ENCODE measurements at regions not wholly inside any gene's neighbourhood (a gene's known extent, or its start where the extent isn't known, plus 50 kb on each side); places are given as distances from the start of the nearest gene placed in this dataset.

DNA sequence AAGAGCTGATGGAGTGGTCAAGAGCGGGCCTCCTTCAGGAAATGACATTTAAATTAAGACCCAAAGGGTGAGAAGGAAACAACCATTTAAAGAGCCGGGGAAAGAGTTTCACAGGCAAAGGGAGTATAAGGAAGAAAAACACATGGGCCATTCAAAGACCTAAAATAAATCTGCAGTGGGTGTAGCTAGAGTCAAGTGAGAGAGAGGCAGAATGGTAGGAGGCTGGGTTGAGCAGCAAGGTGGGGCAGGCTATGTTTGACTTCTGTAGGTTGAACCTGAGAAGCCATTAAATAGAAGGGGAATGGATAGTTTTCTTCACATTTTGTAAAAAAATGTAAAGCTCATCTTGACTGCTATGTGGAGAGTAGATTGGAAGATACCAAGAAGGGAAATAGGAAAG is 183.8 kb downstream of the LACC1 start:
- DNase-seq (ENCODE audit: insufficient read length, low spot score) (no peak), FAIRE-seq (no peak)
- TF ChIP-seq POLR2A (IDR thresholded peaks at IDR 0.05; ENCODE audit: low read depth, low read length) (no peak), SPI1 (IDR thresholded peaks at IDR 0.05; ENCODE audit: low read depth, low read length) (no peak), TAF1 (IDR thresholded peaks at IDR 0.05; ENCODE audit: low read depth, low read length) (no peak), PAX5 (IDR thresholded peaks at IDR 0.05; ENCODE audit: insufficient read depth, low read length, severe bottlenecking) (no peak), POLR2AphosphoS5 (IDR thresholded peaks at IDR 0.05; ENCODE audit: low read depth, low read length) (no peak), POU2F2 (IDR thresholded peaks at IDR 0.05; ENCODE audit: low read depth, low read length) (no peak)

DNA sequence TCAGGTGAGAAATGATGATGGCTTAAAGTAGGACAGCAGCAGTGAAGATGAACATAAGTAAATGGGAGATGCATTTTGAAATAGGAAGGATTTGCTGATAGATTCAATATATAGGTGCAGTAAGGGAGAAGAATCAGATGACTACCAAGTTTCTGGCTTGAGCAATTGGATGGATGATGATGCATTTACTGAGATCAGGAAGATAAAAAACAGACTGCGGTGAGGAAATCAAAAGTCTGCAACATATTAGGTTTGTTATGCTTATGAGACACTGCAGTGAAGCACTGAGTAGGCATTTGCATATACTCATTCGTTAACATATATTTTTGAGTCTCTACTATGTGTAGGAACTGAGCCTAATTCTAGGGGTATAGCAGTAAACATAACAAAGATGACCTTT is 184.2 kb downstream of the LACC1 start:
- FAIRE-seq (no peak), DNase-seq (ENCODE audit: insufficient read length, low spot score) (no peak)
- TF ChIP-seq SPI1 (IDR thresholded peaks at IDR 0.05; ENCODE audit: low read depth, low read length): no peak
- no peak for TF ChIP-seq POLR2AphosphoS5 (IDR thresholded peaks at IDR 0.05; ENCODE audit: low read depth, low read length)
- TF ChIP-seq POLR2A (IDR thresholded peaks at IDR 0.05; ENCODE audit: low read depth, low read length): no peak
- TF ChIP-seq POU2F2 (IDR thresholded peaks at IDR 0.05; ENCODE audit: low read depth, low read length): no peak
- TF ChIP-seq TAF1 (IDR thresholded peaks at IDR 0.05; ENCODE audit: low read depth, low read length): no peak
- no peak for TF ChIP-seq PAX5 (IDR thresholded peaks at IDR 0.05; ENCODE audit: insufficient read depth, low read length, severe bottlenecking)

DNA sequence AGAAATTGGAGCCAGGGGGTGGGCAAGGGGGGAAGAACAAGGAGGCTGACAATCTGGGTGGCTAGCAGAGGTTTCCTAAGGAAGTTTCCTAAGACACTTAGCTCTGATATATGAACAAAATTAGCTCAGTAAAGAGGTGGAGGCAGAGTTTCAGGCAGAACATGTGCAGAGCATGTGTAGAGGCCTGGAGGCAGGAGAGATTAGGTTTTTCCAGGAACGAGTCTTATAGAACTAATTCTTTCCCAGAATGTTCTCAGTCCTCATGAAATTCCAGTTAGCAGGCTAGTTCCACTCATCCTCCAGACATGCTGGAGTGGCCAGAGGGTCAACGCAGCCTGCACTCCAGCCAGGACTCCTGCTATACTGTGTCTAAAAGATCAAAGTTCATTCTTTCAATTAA is 184.7 kb downstream of the LACC1 start:
- no peak for DNase-seq (ENCODE audit: insufficient read length, low spot score)
- TF ChIP-seq TAF1 (IDR thresholded peaks at IDR 0.05; ENCODE audit: low read depth, low read length): no peak
- no peak for TF ChIP-seq POLR2AphosphoS5 (IDR thresholded peaks at IDR 0.05; ENCODE audit: low read depth, low read length)
- no peak for TF ChIP-seq PAX5 (IDR thresholded peaks at IDR 0.05; ENCODE audit: insufficient read depth, low read length, severe bottlenecking)
- no peak for TF ChIP-seq POU2F2 (IDR thresholded peaks at IDR 0.05; ENCODE audit: low read depth, low read length)
- TF ChIP-seq SPI1 (IDR thresholded peaks at IDR 0.05; ENCODE audit: low read depth, low read length): no peak
- no peak for TF ChIP-seq POLR2A (IDR thresholded peaks at IDR 0.05; ENCODE audit: low read depth, low read length)
- FAIRE-seq: no peak

DNA sequence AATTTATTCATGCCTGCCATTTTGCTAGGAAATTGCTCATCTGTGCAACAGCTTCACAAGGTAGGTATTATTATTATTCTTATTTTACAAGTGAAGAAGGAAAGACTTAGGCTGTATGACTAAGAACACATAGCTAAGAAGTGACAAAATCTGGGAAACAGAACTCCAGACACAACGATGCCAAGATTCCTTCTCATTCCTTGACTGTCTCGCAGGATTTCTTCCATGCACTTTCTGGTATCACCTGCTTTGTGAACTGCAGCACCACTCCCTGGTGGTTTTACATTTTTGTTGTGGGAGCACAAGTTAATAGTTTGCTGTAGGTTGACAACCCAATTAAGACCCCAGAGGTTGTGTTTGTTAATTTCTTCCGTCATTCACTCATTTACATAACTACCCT is 188.5 kb downstream of the LACC1 start:
- TF ChIP-seq TAF1 (IDR thresholded peaks at IDR 0.05; ENCODE audit: low read depth, low read length): no peak
- TF ChIP-seq SPI1 (IDR thresholded peaks at IDR 0.05; ENCODE audit: low read depth, low read length): no peak
- no peak for TF ChIP-seq POLR2AphosphoS5 (IDR thresholded peaks at IDR 0.05; ENCODE audit: low read depth, low read length)
- TF ChIP-seq POLR2A (IDR thresholded peaks at IDR 0.05; ENCODE audit: low read depth, low read length): no peak
- TF ChIP-seq POU2F2 (IDR thresholded peaks at IDR 0.05; ENCODE audit: low read depth, low read length): no peak
- no peak for TF ChIP-seq PAX5 (IDR thresholded peaks at IDR 0.05; ENCODE audit: insufficient read depth, low read length, severe bottlenecking)
- no peak for FAIRE-seq
- DNase-seq (ENCODE audit: insufficient read length, low spot score): no peak

DNA sequence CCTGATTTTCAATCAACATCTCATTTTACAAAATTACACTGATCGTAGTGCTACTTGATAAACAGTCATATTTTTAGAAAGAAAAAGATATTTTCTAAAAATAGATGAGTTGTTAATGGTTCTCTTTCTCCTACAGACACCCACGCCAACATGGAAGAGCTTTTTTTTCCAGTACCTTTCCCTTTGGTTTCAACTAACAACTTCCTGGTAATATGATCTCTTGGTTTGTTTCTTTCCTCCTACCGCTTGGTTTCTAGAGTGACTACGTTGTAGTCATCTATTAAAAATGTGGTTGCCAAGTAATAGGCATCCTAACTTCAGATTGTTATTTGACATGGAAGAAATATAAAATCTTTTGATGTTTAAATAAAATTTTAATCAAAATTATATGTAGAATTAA is 189.0 kb downstream of the LACC1 start:
- FAIRE-seq (no peak), DNase-seq (ENCODE audit: insufficient read length, low spot score) (no peak)
- TF ChIP-seq POU2F2 (IDR thresholded peaks at IDR 0.05; ENCODE audit: low read depth, low read length) (no peak), TAF1 (IDR thresholded peaks at IDR 0.05; ENCODE audit: low read depth, low read length) (no peak), POLR2A (IDR thresholded peaks at IDR 0.05; ENCODE audit: low read depth, low read length) (no peak), POLR2AphosphoS5 (IDR thresholded peaks at IDR 0.05; ENCODE audit: low read depth, low read length) (no peak), SPI1 (IDR thresholded peaks at IDR 0.05; ENCODE audit: low read depth, low read length) (no peak), PAX5 (IDR thresholded peaks at IDR 0.05; ENCODE audit: insufficient read depth, low read length, severe bottlenecking) (no peak)

DNA sequence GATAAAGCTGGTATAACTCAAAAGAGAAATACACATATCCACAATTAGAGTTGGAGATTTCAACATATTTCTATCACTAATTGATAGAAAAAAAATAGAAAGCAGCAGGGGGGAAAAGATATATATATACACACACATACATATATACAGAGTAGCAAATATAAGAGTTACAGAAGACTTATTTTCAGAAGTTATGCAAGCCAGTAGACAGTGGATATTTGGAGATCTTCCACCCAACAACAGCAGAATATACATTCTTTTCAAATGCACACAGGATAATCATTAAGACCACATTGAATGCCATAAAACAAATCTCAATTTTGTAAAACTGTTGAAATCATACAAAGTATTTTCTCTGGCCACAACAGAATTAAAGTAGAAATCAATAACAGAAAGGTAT is 192.8 kb downstream of the LACC1 start:
- DNase-seq (ENCODE audit: insufficient read length, low spot score) (no peak), FAIRE-seq (no peak)
- TF ChIP-seq TAF1 (IDR thresholded peaks at IDR 0.05; ENCODE audit: low read depth, low read length): no peak
- no peak for TF ChIP-seq SPI1 (IDR thresholded peaks at IDR 0.05; ENCODE audit: low read depth, low read length)
- no peak for TF ChIP-seq PAX5 (IDR thresholded peaks at IDR 0.05; ENCODE audit: insufficient read depth, low read length, severe bottlenecking)
- TF ChIP-seq POLR2AphosphoS5 (IDR thresholded peaks at IDR 0.05; ENCODE audit: low read depth, low read length): no peak

DNA sequence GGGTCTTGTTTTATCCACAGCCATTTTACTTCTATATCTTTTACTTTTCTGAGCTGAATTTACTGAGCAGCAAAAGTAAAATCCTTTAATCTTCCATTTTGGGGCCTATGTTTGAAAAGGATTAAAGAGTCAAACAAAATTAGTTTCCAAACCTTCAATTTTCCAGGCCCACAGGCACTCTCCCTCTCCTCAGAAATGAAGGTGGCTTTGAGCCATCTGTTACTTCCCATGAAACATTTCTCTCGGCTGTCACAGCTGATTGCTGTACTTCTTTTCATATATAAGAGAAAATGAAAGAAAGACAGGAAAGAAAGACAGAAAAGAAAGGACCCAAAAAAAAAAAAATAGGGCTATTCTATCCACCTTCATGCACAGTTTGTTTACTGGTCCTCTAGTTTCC is 194.9 kb downstream of the LACC1 start:
- no peak for TF ChIP-seq SPI1 (IDR thresholded peaks at IDR 0.05; ENCODE audit: low read depth, low read length)
- TF ChIP-seq TAF1 (IDR thresholded peaks at IDR 0.05; ENCODE audit: low read depth, low read length): no peak
- TF ChIP-seq PAX5 (IDR thresholded peaks at IDR 0.05; ENCODE audit: insufficient read depth, low read length, severe bottlenecking): no peak
- no peak for TF ChIP-seq POLR2A (IDR thresholded peaks at IDR 0.05; ENCODE audit: low read depth, low read length)
- no peak for TF ChIP-seq POLR2AphosphoS5 (IDR thresholded peaks at IDR 0.05; ENCODE audit: low read depth, low read length)
- no peak for TF ChIP-seq POU2F2 (IDR thresholded peaks at IDR 0.05; ENCODE audit: low read depth, low read length)
- FAIRE-seq: no peak
- DNase-seq (ENCODE audit: insufficient read length, low spot score): no peak

DNA sequence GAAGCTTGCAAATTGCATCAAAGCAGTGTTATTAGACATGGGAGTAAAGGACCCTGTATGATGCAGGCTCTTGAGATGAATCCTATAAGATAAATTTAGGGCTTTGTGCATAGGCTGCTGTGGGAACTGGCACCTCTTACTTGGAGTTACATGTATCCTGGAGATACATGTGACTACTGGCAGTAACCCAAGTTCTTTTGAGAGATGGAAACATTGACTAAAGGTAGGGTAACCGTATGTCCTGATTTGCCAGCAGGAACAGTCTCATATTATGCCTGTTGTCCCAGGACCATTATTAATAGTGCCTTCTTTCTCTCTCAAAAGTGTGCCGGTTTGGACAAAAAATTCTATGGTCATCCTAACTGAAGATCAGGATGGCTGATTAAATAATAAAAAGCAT is 195.4 kb downstream of the LACC1 start:
- DNase-seq (ENCODE audit: insufficient read length, low spot score) (no peak), FAIRE-seq (no peak)
- TF ChIP-seq PAX5 (IDR thresholded peaks at IDR 0.05; ENCODE audit: insufficient read depth, low read length, severe bottlenecking) (no peak), SPI1 (IDR thresholded peaks at IDR 0.05; ENCODE audit: low read depth, low read length) (no peak), POU2F2 (IDR thresholded peaks at IDR 0.05; ENCODE audit: low read depth, low read length) (no peak), TAF1 (IDR thresholded peaks at IDR 0.05; ENCODE audit: low read depth, low read length) (no peak), POLR2A (IDR thresholded peaks at IDR 0.05; ENCODE audit: low read depth, low read length) (no peak), POLR2AphosphoS5 (IDR thresholded peaks at IDR 0.05; ENCODE audit: low read depth, low read length) (no peak)

DNA sequence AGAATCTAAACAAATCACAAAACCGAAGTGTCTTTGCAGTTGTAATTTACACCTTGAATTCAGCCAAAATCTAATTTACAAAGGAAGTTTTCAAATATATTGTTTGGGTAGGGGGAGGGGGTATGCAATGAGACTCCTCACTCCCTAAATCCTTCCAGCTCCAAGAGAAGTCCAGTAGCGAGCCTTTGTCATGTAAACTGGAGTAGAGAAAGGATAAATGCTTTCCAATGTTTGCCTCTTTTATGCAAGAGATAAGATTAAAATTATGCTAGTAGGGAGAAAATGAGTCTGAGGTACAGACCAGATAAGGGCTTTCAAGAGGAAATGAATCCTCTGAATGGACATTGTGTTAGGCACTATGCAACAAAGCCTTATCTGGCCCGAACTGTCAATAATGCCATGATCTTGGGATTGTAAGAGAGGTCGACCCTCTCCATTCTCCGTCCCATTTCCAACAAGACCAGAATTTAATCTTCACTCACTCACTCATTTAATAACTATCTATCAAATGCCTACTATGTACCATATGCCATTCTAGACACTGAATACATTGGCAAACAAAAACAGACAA is 199.2 kb downstream of the LACC1 start:
- DNase-seq (ENCODE audit: insufficient read length, low spot score) (no peak), FAIRE-seq (no peak)
- no peak for TF ChIP-seq TAF1 (IDR thresholded peaks at IDR 0.05; ENCODE audit: low read depth, low read length)
- TF ChIP-seq PAX5 (IDR thresholded peaks at IDR 0.05; ENCODE audit: insufficient read depth, low read length, severe bottlenecking): no peak
